ENCODE measurements at regions not wholly inside any gene's neighbourhood (a gene's known extent, or its start where the extent isn't known, plus 50 kb on each side); places are given as distances from the start of the nearest gene placed in this dataset.

GRCh38 chr12:104863296-104863948, 94.7 kb downstream of the SLC41A2 start:
- DNase-seq (ENCODE audit: extremely low read depth, low read depth), result no peak

DNA sequence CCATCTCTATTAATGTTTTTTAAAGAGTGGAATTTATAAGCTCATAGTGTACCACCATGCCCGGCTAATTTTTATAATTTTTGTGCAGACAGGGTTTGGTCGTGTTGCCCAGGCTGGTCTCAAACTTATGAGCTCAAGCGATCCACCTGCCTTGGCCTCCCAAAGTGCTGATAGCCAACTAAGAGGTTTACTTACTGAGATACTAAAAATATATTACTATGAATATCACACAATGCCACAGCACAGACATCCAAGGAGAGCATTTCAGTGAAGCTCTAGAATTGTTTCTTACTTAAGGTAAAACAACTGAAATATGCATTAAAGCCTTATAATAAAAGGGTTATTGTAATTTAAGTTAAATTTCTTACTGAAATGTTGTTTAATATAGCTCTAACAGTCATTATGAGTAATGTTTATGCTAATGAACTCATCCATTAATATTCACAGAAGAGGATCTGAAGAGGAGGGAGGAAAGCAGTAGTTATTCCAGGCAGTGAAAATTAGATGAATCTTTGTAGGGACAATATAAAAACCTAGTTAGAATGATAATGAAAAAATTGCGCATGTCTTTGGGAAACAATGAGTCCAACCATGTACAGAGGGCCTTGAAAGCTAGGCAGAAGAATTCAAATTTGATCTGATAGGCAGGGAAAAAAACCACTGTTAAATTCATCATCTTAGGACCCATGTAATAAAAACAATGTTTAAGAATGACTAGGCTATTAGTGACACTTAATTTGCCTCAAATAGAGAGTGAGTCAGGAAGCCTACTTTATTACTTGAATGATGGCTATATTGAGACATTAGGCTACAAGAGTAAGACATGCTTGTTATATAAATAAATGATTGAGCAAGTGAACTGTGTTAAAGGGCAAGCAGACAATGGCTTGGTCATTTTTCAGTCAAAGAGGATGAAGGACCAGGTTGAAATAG, 99.2 kb downstream of the SLC41A2 start:
- no peak for DNase-seq (ENCODE audit: extremely low read depth, low read depth)

GRCh38 chr12:104856531-104856930, 101.6 kb downstream of the SLC41A2 start:
- DNase-seq (ENCODE audit: extremely low read depth, low read depth), result no peak

- DNase-seq (ENCODE audit: extremely low read depth, low read depth), result no peak
These were observed 102.5 kb downstream of the SLC41A2 start for GRCh38 chr12:104855599-104855998.

DNA sequence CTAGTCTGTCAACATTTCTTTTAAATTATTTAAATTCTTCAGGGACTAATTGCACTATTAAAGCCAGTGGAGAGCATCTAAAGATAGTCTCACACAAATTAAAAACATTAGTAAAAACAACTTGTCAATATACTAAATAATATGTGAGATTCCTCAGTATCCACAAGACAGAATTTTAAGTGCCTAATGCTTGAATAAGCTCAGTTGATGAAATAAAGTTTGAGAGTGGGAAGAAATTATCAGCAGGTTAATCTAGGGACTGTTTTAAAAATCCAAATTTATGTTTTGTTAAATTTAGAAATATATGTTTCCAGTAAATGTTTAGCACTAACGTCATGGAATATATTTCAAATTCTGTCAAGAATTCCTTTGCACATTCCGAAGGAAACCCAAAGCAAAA, 105.2 kb downstream of the SLC41A2 start:
- DNase-seq (ENCODE audit: extremely low read depth, low read depth), result no peak

DNA sequence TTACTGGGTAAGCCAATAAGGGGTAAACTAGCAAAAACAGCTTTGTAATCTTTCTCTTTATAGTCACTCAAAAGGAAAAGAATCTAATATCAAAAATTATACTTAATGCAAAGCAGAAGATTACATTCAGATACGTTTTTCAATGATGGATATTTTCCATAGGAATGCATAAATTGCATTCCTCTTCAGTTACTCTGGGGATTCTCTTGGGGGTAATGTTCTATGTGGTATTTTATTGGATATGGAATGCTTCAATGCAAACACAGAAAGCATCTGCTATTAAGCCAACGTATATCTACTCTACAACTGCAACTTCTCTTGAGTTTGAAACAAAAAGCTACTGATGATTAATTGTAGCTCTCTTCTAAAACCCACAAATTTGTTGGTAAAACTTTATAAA, 106.0 kb downstream of the SLC41A2 start:
- no peak for DNase-seq (ENCODE audit: extremely low read depth, low read depth)

- DNase-seq (ENCODE audit: extremely low read depth, low read depth), result no peak
These were observed 107.3 kb downstream of the SLC41A2 start for GRCh38 chr12:104850781-104851180.

DNA sequence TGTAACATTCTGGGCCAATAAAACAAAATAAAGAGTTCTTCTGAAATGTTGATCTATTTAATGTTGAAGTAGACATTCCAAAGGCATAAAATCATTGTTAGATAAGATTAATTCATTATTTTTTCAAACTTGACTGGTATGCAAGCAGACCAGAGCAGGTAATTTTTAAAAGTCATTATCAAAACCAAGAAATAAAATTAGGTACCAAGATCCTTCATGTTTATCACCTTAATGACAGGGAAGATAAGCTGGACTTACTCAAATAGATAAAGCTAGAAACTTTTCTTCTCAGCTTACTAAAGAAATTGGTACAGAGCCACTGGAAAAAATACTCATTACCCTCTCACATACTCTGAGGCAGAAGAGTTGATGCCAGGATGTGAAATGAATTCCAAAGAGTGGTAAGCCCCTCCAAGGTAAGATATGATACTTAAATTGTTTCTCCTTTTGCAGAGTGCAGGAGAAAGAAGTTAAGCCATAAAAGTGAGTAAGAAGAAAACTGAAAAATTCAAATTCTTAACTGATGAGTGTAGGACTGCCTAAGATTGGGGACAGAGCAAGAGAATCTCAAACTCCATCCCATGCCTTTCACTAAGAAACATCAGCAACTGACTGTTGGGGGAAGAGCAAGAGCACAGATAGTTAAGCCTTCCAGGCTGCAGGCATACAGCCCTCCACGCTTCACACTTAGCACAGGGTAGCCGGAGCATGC, 111.9 kb downstream of the SLC41A2 start:
- DNase-seq (ENCODE audit: extremely low read depth, low read depth), result no peak

- DNase-seq (ENCODE audit: extremely low read depth, low read depth), result no peak
These were observed 114.0 kb downstream of the SLC41A2 start for GRCh38 chr12:104844123-104844522.

DNA sequence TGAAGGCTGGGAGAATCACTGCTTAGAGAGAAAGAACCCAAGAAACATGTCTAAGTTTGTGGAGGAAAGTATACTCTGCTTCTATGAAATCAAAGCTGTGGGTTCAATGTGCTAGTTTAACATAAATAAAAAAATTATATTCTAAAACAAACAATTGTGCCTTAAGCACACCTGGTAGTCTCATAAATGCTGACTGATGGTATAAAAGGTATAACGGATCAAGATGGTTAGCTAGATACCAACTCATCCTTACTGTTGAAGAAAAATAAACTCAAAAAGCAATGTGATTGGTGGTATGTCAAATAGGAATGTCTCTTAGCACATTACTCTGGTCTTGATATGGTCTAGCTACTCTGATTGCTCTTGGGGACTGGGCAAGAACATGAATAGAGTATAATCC, 117.8 kb downstream of the SLC41A2 start:
- DNase-seq (ENCODE audit: extremely low read depth, low read depth), result no peak

- no peak for DNase-seq (ENCODE audit: extremely low read depth, low read depth)
These were observed 122.8 kb downstream of the SLC41A2 start for GRCh38 chr12:104835317-104835716.

DNA sequence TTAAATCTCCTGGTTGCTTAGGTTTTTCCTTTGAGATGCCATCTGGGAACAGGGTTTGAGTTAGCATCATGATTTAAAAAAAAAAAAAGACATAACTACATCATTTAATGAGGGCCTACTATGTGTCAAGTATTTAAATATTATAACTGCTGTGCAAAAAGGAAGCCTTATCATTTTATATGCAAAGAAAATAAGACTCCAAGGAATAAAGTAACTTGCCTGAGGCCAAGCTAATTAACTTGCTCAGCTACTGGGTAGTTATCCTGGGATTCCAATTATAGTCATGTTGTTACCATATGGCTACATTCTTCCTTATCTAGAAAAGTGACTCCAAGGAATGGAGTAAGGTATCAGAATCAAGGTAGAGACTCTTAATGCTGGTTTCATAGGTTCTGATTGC, 123.5 kb downstream of the SLC41A2 start:
- no peak for DNase-seq (ENCODE audit: extremely low read depth, low read depth)

DNA sequence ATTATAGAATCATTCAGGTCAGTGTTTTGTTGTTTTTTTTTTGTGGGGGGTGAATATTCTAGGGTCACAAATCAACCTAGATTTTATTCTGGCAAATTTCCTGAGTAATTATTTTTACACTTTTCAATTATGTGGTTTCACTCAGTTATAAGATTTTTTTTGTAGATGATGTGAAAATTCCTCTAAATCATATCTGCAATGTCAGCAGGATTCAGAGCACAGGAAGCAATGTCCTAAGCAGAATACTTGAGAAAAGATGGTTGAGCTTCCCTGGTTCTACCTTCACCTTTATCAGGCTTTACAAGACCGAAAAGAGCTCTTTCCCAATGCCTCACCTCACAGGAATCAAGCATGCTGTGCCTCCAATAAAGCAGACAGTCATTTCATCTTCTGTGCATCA, 124.3 kb downstream of the SLC41A2 start:
- no peak for DNase-seq (ENCODE audit: extremely low read depth, low read depth)

GRCh38 chr12:104828015-104828414, 130.1 kb downstream of the SLC41A2 start:
- no peak for DNase-seq (ENCODE audit: extremely low read depth, low read depth)

DNA sequence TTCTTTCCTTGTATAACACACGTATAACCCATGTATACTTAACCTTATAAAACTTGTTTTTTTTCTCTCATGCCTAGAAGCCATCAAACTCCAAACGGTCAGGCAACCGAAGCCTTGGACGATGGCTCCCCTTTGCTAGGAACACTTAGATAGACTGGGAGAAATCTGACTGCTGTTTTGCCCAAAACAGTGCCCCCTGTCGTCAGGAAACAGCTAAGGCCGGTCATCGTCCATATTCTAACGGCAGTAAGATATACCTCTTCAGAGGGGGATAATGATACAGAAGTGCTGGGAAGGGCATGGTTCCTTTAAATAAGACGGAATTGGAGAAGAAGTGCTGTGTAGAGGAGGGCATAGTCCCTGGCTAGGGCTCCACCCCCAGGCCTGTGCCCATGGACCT, 130.5 kb downstream of the SLC41A2 start:
- DNase-seq (ENCODE audit: extremely low read depth, low read depth), result no peak

- no peak for DNase-seq (ENCODE audit: extremely low read depth, low read depth)
These were observed 132.7 kb downstream of the SLC41A2 start for GRCh38 chr12:104825408-104825807.

GRCh38 chr12:104823985-104824461, 134.1 kb downstream of the SLC41A2 start:
- DNase-seq (ENCODE audit: extremely low read depth, low read depth), result no peak

DNA sequence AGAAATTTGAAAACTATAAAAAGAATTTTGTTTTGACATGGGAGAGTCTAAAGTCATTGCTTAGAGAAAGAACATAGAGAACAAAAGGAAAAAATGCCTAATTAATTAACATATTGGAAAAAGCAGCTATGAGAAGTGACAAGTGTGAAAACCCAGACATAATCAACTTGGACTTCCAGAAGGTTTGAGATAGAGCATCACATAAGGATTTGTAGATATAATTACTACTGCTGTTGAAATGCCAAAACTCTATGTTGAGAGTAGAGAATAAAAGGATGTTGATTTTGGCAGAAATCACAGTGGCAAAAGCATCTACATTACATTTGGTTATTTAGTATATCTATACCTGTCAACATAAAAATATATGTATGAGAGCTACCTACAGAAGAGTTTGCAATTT, 135.1 kb downstream of the SLC41A2 start:
- DNase-seq (ENCODE audit: extremely low read depth, low read depth), result no peak

GRCh38 chr12:104816845-104817503, 141.1 kb downstream of the SLC41A2 start:
- no peak for DNase-seq (ENCODE audit: extremely low read depth, low read depth)

DNA sequence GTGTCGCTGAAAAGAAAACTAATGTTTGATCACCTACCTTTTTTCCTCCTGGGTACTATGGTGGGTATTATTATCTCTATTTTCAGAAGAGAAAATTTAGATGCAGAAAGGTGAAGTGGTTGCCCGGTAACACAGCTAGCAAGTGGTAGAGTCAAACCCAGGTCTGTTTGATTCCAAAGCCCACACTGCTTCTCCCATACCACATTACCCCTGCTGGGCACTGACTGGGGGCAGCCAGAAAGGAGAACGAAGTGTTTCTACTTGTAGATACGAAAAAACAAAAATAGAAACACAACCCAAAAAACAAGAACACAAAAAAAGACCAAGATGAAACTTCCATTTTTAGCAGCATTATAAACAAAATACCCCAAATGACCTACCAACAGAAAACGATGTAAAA, 142.2 kb downstream of the SLC41A2 start:
- no peak for DNase-seq (ENCODE audit: extremely low read depth, low read depth)

- no peak for DNase-seq (ENCODE audit: extremely low read depth, low read depth)
These were observed 143.1 kb downstream of the SLC41A2 start for GRCh38 chr12:104814944-104815343.

All from NCI-H460 (cell line).